AG04449 (cell line): ENCODE measurements at regions not wholly inside any gene's neighbourhood (a gene's known extent, or its start where the extent isn't known, plus 50 kb on each side); places are given as distances from the start of the nearest gene placed in this dataset.
"Not testable (repeated sequence)": the region's sequence is repeated elsewhere in the genome, so short reads cannot be mapped to it uniquely, and the experiment has no call there.

Experiments used
- CTCF ChIA-PET: fragments of 350-600 bp; formaldehyde crosslinking; extraction: SDS; loops from one replicate; lab custom pipeline; 2021; ENCODE audit warnings: antibody characterized with exemption; lab: Yijun Ruan, JAX
- POLR2A ChIA-PET: fragments of 400-600, 350-600 bp; formaldehyde crosslinking; extraction: SDS; loops from one replicate; lab custom pipeline; 2020; ENCODE audit warnings: antibody characterized with exemption, inconsistent platforms; lab: Yijun Ruan, JAX
- DNase-seq: peaks from one replicate; pipeline ENCODE4 v3.0.0-alpha.2; 2010; ENCODE audit warnings: low read depth, low spot score
- H3K4me3 ChIP-seq: 2 replicates; pipeline ENCODE4 v1.5.1; 2011; ENCODE audit warnings: low read depth, mild to moderate bottlenecking, control low read depth, low read length
- CTCF ChIP-seq: IDR thresholded peaks from one replicate; pipeline ENCODE4 v1.5.1; 2011; ENCODE audit warnings: mild to moderate bottlenecking, moderate library complexity, low read length, control low read depth, inconsistent platforms; ENCODE audit not compliant: insufficient read depth; ENCODE audit errors: missing control alignments

- POLR2A ChIA-PET, DNase-seq, CTCF ChIA-PET, H3K4me3 ChIP-seq: not testable (repeated sequence)
These were observed 471.9 kb downstream of the FOXD4L5 start for GRCh38 chr9:64813072-64813471.

GRCh38 chr9:64778667-64779066, 506.3 kb downstream of the FOXD4L5 start:
- CTCF ChIA-PET, DNase-seq, H3K4me3 ChIP-seq, POLR2A ChIA-PET: not testable (repeated sequence)

GRCh38 chr9:64776269-64776668, 508.7 kb downstream of the FOXD4L5 start:
- H3K4me3 ChIP-seq, POLR2A ChIA-PET, DNase-seq, CTCF ChIA-PET: not testable (repeated sequence)

- H3K4me3 ChIP-seq, DNase-seq, CTCF ChIA-PET, POLR2A ChIA-PET: not testable (repeated sequence)
These were observed 509.9 kb downstream of the FOXD4L5 start for GRCh38 chr9:64774813-64775793.

GRCh38 chr9:64774004-64774812, 510.8 kb downstream of the FOXD4L5 start:
- CTCF ChIA-PET, H3K4me3 ChIP-seq, POLR2A ChIA-PET, DNase-seq: not testable (repeated sequence)

- CTCF ChIA-PET: no interaction called here
- TF ChIP-seq CTCF: no peak
- POLR2A ChIA-PET: no interaction called here
- H3K4me3 ChIP-seq: 0 out of 2 replicates have a peak overlapping the region, but pooled peaks have one; percentile 6
- no peak for DNase-seq
These were observed 511.5 kb downstream of the FOXD4L5 start for GRCh38 chr9:64773491-64773931.

- CTCF ChIA-PET, H3K4me3 ChIP-seq, DNase-seq, POLR2A ChIA-PET: not testable (repeated sequence)
These were observed 512.2 kb downstream of the FOXD4L5 start for GRCh38 chr9:64772751-64773331.

GRCh38 chr9:64772123-64772736, 512.8 kb downstream of the FOXD4L5 start:
- DNase-seq, CTCF ChIA-PET, H3K4me3 ChIP-seq, POLR2A ChIA-PET: not testable (repeated sequence)
